ENCODE measurements at regions not wholly inside any gene's neighbourhood (a gene's known extent, or its start where the extent isn't known, plus 50 kb on each side); places are given as distances from the start of the nearest gene placed in this dataset.
A peak's percentile ranks its signal among the peaks of the same experiment; 100 is the strongest.
"Not testable (repeated sequence)": the region's sequence is repeated elsewhere in the genome, so short reads cannot be mapped to it uniquely, and the experiment has no call there.

GRCh38 chr2:131686894-131687238 lies 159.2 kb downstream of the CCDC74A start:
- not testable (repeated sequence) for ATAC-seq (ENCODE audit: low read depth in 2 of 2); DNase-seq

DNA sequence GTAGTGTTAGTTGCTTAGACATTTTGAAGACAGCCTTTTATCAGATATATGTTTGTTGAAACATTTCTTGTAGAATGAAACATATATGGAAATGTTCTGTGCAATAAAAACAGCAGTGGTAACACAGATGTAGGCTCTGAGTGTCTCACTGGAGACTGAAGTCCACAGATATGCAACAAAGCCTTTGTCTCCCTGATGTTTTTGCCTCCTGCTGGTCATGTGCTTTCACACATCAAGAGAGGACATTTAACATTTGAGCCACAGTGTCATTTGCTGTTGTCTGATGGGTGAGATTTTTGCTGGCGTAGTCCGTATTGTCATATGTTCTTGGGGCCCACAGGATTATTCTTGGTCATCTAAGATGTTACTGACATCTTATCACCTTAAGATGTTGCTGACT lies 161.4 kb downstream of the CCDC74A start:
- not testable (repeated sequence) for H3K27me3 Mint-ChIP-seq
- peaks cover 7 to 23% of the 10 kb centered on the region in 2 donors for H3K36me3 Mint-ChIP-seq

More at GRCh38 chr2:131686894-131687238, 159.2 kb downstream of the CCDC74A start:
- peaks cover 7 to 22% of the 10 kb centered on the region in 2 donors for H3K36me3 Mint-ChIP-seq
- not testable (repeated sequence) for H3K27me3 Mint-ChIP-seq, H3K27ac Mint-ChIP-seq
- peaks cover 0 to 41% (median 15%) of the 10 kb centered on the region in 3 donors for H3K4me1 Mint-ChIP-seq
- peak overlapping the region in 1 of 8 donors; percentile 36 for H3K4me3 Mint-ChIP-seq
- H3K9me3 Mint-ChIP-seq = peaks cover 0 to 11% (median 0%) of the 10 kb centered on the region in 7 donors

GRCh38 chr2:131711268-131711667 lies 183.6 kb downstream of the CCDC74A start:
- not testable (repeated sequence) for H3K27ac Mint-ChIP-seq; ATAC-seq (ENCODE audit: low read depth in 2 of 2); DNase-seq

More for the DNA sequence above, 161.4 kb downstream of the CCDC74A start:
- not testable (repeated sequence) for ATAC-seq (ENCODE audit: low read depth in 2 of 2); H3K27ac Mint-ChIP-seq; DNase-seq; H3K4me3 Mint-ChIP-seq
- peaks cover 0 to 15% (median 0%) of the 10 kb centered on the region in 7 donors for H3K9me3 Mint-ChIP-seq
- H3K4me1 Mint-ChIP-seq = peaks cover 0 to 23% (median 0%) of the 10 kb centered on the region in 3 donors

DNA sequence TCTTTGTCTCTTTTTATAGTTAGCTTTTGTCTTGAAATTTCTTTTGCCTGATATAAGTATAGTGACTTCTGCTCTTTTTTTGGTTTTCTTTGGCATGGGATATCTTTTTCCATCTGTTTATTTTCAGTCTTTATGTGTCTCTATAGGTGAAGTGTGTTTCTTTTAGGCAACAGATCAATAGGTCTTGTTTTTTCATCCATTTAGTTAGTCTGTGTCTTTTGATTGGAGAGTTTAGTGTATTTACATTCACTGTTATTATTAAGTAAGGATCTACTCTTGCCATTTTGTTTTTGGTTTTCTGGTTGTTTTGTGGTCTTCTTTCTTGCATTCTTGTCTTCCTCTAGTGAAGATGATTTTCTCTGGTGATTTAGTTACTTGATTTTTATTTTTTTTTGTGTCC lies 190.2 kb downstream of the CCDC74A start:
- not testable (repeated sequence) for H3K27me3 Mint-ChIP-seq; H3K4me1 Mint-ChIP-seq; H3K4me3 Mint-ChIP-seq; H3K9me3 Mint-ChIP-seq; H3K36me3 Mint-ChIP-seq; ATAC-seq (ENCODE audit: low read depth in 2 of 2); H3K27ac Mint-ChIP-seq; DNase-seq

More at GRCh38 chr2:131711268-131711667, 183.6 kb downstream of the CCDC74A start:
- not testable (repeated sequence) for H3K27me3 Mint-ChIP-seq, H3K4me1 Mint-ChIP-seq, H3K4me3 Mint-ChIP-seq, H3K9me3 Mint-ChIP-seq, H3K36me3 Mint-ChIP-seq

- not testable (repeated sequence) for H3K36me3 Mint-ChIP-seq; H3K27ac Mint-ChIP-seq; ATAC-seq (ENCODE audit: low read depth in 2 of 2); H3K27me3 Mint-ChIP-seq; H3K4me1 Mint-ChIP-seq; DNase-seq; H3K9me3 Mint-ChIP-seq; H3K4me3 Mint-ChIP-seq
Observed at GRCh38 chr2:131721163-131721562, 193.5 kb downstream of the CCDC74A start.

DNA sequence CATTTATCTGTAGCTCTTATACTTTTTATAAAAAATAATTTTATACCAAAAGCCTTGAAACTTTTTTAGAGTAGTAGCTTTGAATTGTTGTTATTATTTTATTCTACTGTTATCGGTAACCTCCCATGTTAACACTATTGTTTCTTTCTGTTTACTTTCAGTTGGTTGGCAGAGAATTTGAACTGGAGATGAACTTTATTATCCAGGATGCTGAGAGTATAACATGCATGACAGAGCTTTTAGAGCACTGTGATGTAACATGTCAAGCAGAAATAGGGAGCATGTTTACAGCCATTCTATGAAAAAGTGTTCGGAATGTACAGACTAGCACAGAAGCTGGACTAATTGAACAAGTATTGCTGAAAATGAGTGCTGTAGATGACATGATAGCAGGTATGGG lies 194.6 kb downstream of the CCDC74A start:
- not testable (repeated sequence) for H3K4me3 Mint-ChIP-seq; DNase-seq; H3K4me1 Mint-ChIP-seq; H3K27me3 Mint-ChIP-seq; H3K27ac Mint-ChIP-seq; ATAC-seq (ENCODE audit: low read depth in 2 of 2); H3K36me3 Mint-ChIP-seq; H3K9me3 Mint-ChIP-seq

GRCh38 chr2:131724019-131724418 lies 196.3 kb downstream of the CCDC74A start:
- ATAC-seq (ENCODE audit: low read depth in 2 of 2) (no peak), DNase-seq (no peak)
- Mint-ChIP-seq H3K4me3 (no peak overlapping the region), H3K36me3 (no peaks in the 10 kb centered on the region), H3K4me1 (no peaks in the 10 kb centered on the region), H3K9me3 (no peaks in the 10 kb centered on the region), H3K27ac (no peak overlapping the region), H3K27me3 (no peaks in the 10 kb centered on the region)

DNA sequence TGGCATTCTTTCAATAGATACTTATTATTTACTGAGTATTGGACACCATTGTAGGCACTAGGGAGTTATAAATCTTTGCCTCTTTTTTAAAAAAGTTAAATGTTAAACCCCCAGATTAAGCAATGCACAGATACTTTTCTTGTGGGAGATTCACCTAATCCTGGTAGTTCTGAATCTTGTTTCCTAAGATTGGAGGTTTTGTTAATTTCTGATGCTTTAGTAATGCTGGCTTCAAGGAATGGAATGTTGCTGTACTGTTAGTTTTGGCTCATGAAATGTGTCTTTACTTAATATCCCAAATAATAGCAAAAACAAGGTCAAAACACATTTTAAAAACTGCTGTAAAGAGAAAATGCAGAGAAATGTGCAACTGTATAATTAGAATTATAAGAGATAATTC lies 200.8 kb downstream of the CCDC74A start:
- not testable (repeated sequence) for H3K4me1 Mint-ChIP-seq; H3K4me3 Mint-ChIP-seq; H3K36me3 Mint-ChIP-seq; H3K9me3 Mint-ChIP-seq; H3K27me3 Mint-ChIP-seq; DNase-seq; H3K27ac Mint-ChIP-seq; ATAC-seq (ENCODE audit: low read depth in 2 of 2)

DNA sequence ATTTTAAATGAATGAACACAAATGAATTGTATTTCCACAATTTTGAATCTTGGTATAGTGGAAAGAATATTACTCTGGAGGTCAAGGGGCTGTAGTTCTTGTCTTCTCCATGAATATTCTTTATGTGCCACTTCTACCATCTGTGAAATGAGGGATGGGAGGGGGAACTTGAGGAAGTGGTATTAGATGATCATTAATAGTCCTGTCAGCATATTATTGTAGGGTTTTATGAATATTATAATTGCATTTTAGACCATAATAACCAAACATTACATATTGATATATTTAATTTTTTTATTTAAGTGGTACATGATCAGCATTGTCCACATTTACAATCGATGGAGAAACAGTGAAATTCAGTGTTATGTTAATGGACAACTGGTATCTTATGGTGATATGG lies 205.8 kb downstream of the CCDC74A start:
- H3K4me3 Mint-ChIP-seq; H3K4me1 Mint-ChIP-seq; ATAC-seq (ENCODE audit: low read depth in 2 of 2); H3K27ac Mint-ChIP-seq; H3K27me3 Mint-ChIP-seq; H3K9me3 Mint-ChIP-seq; DNase-seq; H3K36me3 Mint-ChIP-seq: not testable (repeated sequence)

DNA sequence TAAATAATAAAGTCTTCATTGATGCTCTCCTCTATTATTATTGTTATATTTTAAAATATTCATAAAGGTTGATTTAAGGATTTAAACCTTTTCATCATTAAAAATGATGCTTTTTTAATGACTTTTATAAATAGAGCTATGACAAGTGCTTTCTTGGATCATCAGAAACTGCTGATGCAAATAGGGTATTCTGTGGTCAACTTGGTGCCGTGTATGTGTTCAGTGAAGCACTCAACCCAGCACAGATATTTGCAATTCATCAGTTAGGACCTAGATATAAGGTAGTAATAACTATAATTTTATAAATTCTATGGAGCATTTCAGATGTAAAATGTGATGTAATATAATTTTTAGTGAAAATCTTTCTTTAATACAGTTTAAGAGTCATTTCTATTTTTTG lies 208.7 kb downstream of the CCDC74A start:
- H3K9me3 Mint-ChIP-seq; H3K36me3 Mint-ChIP-seq; H3K4me1 Mint-ChIP-seq; H3K27ac Mint-ChIP-seq; DNase-seq; H3K4me3 Mint-ChIP-seq; ATAC-seq (ENCODE audit: low read depth in 2 of 2): not testable (repeated sequence)
- H3K27me3 Mint-ChIP-seq = peaks cover 0 to 19% (median 1%) of the 10 kb centered on the region in 3 donors

GRCh38 chr2:131738533-131738932 lies 210.8 kb downstream of the CCDC74A start:
- not testable (repeated sequence) for H3K4me1 Mint-ChIP-seq; H3K27ac Mint-ChIP-seq; H3K4me3 Mint-ChIP-seq; DNase-seq; ATAC-seq (ENCODE audit: low read depth in 2 of 2); H3K36me3 Mint-ChIP-seq
- Mint-ChIP-seq H3K9me3 (peaks cover 0 to 10% (median 4%) of the 10 kb centered on the region in 7 donors), H3K27me3 (peaks cover 0 to 38% (median 20%) of the 10 kb centered on the region in 3 donors)

- Mint-ChIP-seq H3K27me3 (peaks cover 0 to 39% (median 20%) of the 10 kb centered on the region in 3 donors), H3K9me3 (peaks cover 0 to 10% (median 4%) of the 10 kb centered on the region in 7 donors)
- DNase-seq; ATAC-seq (ENCODE audit: low read depth in 2 of 2); H3K36me3 Mint-ChIP-seq; H3K27ac Mint-ChIP-seq; H3K4me3 Mint-ChIP-seq; H3K4me1 Mint-ChIP-seq: not testable (repeated sequence)
Observed at GRCh38 chr2:131738996-131739434, 211.3 kb downstream of the CCDC74A start.

GRCh38 chr2:131753640-131754561 lies 226.2 kb downstream of the CCDC74A start:
- ATAC-seq (ENCODE audit: low read depth in 2 of 2) (no peak), DNase-seq (no peak)
- H3K4me1 Mint-ChIP-seq = no peaks in the 10 kb centered on the region
- H3K27me3 Mint-ChIP-seq = no peaks in the 10 kb centered on the region
- peaks cover 0 to 3% (median 0%) of the 10 kb centered on the region in 7 donors for H3K9me3 Mint-ChIP-seq
- no peaks in the 10 kb centered on the region for H3K36me3 Mint-ChIP-seq
- H3K4me3 Mint-ChIP-seq = peak overlapping the region in 3 of 8 donors; percentile 15 to 44 (median 27)
- no peak overlapping the region for H3K27ac Mint-ChIP-seq
